ENCODE measurements at regions not wholly inside any gene's neighbourhood (a gene's known extent, or its start where the extent isn't known, plus 50 kb on each side); places are given as distances from the start of the nearest gene placed in this dataset.

DNA sequence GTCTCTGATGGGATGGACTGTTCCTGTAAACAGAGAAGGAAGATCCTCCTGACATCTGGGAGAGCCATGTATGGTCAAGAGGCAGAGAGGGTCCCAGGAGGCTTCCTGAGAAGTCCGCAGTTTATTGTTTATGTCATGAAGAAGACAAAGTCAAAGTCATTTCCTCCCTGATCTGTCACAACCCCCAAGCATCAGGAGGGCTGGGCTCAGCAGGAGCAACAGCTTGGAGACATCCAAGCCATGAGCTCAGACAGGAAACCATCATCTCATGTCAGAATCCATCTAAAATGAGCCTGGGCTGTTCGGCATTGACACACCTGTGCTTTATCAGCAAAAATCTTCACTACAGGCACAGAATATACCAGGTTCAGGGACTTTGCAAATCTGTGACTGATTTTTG is 325.0 kb upstream of the MSX2 start (continued):
- TF ChIP-seq, protein P1, sequence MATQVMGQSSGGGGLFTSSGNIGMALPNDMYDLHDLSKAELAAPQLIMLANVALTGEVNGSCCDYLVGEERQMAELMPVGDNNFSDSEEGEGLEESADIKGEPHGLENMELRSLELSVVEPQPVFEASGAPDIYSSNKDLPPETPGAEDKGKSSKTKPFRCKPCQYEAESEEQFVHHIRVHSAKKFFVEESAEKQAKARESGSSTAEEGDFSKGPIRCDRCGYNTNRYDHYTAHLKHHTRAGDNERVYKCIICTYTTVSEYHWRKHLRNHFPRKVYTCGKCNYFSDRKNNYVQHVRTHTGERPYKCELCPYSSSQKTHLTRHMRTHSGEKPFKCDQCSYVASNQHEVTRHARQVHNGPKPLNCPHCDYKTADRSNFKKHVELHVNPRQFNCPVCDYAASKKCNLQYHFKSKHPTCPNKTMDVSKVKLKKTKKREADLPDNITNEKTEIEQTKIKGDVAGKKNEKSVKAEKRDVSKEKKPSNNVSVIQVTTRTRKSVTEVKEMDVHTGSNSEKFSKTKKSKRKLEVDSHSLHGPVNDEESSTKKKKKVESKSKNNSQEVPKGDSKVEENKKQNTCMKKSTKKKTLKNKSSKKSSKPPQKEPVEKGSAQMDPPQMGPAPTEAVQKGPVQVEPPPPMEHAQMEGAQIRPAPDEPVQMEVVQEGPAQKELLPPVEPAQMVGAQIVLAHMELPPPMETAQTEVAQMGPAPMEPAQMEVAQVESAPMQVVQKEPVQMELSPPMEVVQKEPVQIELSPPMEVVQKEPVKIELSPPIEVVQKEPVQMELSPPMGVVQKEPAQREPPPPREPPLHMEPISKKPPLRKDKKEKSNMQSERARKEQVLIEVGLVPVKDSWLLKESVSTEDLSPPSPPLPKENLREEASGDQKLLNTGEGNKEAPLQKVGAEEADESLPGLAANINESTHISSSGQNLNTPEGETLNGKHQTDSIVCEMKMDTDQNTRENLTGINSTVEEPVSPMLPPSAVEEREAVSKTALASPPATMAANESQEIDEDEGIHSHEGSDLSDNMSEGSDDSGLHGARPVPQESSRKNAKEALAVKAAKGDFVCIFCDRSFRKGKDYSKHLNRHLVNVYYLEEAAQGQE (IDR thresholded peaks at IDR 0.05; ENCODE audit: low read depth, low read length), result no peak
- TF ChIP-seq NFYB (IDR thresholded peaks at IDR 0.05; ENCODE audit: insufficient read depth, low read depth, low read length), result no peak
- no peak for TF ChIP-seq GABPA (IDR thresholded peaks at IDR 0.05; ENCODE audit: low read depth)
- TF ChIP-seq ETV6 (conservative IDR thresholded peaks at IDR 0.05 in 1 of 2, IDR thresholded peaks at IDR 0.05 in 1 of 2; ENCODE audit: borderline replicate concordance in 1 of 2, low read depth in 1 of 2), result no peak
- TF ChIP-seq ZNF217 (IDR thresholded peaks at IDR 0.05), result no peak
- TF ChIP-seq, protein P2, sequence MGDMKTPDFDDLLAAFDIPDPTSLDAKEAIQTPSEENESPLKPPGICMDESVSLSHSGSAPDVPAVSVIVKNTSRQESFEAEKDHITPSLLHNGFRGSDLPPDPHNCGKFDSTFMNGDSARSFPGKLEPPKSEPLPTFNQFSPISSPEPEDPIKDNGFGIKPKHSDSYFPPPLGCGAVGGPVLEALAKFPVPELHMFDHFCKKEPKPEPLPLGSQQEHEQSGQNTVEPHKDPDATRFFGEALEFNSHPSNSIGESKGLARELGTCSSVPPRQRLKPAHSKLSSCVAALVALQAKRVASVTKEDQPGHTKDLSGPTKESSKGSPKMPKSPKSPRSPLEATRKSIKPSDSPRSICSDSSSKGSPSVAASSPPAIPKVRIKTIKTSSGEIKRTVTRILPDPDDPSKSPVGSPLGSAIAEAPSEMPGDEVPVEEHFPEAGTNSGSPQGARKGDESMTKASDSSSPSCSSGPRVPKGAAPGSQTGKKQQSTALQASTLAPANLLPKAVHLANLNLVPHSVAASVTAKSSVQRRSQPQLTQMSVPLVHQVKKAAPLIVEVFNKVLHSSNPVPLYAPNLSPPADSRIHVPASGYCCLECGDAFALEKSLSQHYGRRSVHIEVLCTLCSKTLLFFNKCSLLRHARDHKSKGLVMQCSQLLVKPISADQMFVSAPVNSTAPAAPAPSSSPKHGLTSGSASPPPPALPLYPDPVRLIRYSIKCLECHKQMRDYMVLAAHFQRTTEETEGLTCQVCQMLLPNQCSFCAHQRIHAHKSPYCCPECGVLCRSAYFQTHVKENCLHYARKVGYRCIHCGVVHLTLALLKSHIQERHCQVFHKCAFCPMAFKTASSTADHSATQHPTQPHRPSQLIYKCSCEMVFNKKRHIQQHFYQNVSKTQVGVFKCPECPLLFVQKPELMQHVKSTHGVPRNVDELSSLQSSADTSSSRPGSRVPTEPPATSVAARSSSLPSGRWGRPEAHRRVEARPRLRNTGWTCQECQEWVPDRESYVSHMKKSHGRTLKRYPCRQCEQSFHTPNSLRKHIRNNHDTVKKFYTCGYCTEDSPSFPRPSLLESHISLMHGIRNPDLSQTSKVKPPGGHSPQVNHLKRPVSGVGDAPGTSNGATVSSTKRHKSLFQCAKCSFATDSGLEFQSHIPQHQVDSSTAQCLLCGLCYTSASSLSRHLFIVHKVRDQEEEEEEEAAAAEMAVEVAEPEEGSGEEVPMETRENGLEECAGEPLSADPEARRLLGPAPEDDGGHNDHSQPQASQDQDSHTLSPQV (IDR thresholded peaks at IDR 0.05), result no peak
- TF ChIP-seq, protein P3, sequence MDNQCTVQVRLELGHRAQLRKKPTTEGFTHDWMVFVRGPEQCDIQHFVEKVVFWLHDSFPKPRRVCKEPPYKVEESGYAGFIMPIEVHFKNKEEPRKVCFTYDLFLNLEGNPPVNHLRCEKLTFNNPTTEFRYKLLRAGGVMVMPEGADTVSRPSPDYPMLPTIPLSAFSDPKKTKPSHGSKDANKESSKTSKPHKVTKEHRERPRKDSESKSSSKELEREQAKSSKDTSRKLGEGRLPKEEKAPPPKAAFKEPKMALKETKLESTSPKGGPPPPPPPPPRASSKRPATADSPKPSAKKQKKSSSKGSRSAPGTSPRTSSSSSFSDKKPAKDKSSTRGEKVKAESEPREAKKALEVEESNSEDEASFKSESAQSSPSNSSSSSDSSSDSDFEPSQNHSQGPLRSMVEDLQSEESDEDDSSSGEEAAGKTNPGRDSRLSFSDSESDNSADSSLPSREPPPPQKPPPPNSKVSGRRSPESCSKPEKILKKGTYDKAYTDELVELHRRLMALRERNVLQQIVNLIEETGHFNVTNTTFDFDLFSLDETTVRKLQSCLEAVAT (IDR thresholded peaks at IDR 0.05), result no peak
- TF ChIP-seq, protein P4, sequence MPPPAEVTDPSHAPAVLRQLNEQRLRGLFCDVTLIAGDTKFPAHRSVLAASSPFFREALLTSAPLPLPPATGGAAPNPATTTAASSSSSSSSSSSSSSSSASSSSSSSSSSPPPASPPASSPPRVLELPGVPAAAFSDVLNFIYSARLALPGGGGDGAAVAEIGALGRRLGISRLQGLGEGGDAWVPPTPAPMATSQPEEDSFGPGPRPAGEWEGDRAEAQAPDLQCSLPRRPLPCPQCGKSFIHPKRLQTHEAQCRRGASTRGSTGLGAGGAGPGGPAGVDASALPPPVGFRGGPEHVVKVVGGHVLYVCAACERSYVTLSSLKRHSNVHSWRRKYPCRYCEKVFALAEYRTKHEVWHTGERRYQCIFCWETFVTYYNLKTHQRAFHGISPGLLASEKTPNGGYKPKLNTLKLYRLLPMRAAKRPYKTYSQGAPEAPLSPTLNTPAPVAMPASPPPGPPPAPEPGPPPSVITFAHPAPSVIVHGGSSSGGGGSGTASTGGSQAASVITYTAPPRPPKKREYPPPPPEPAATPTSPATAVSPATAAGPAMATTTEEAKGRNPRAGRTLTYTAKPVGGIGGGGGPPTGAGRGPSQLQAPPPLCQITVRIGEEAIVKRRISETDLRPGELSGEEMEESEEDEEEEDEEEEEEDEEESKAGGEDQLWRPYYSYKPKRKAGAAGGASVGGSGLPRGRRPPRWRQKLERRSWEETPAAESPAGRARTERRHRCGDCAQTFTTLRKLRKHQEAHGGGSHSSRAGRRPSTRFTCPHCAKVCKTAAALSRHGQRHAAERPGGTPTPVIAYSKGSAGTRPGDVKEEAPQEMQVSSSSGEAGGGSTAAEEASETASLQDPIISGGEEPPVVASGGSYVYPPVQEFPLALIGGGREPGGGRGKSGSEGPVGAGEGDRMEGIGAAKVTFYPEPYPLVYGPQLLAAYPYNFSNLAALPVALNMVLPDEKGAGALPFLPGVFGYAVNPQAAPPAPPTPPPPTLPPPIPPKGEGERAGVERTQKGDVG (CRISPR knock-in tag; IDR thresholded peaks at IDR 0.05), result no peak
- no peak for TF ChIP-seq CREM (IDR thresholded peaks at IDR 0.05; ENCODE audit: low read depth)
- no peak for TF ChIP-seq HDGF (IDR thresholded peaks at IDR 0.05)

All from GM12878 (cell line).